IMR-90 (cell line): ENCODE measurements at regions not wholly inside any gene's neighbourhood (a gene's known extent, or its start where the extent isn't known, plus 50 kb on each side); places are given as distances from the start of the nearest gene placed in this dataset.

Experiments
- ATAC-seq: fragments of 200-7000 bp; cut with Tn5 transposase; 2 replicates; pipeline ENCODE4 v1.9.1; 2020; ENCODE audit warnings: low read depth, mild to moderate bottlenecking, moderate library complexity
- BruUV-seq: library from RNA; stranded (reverse); fragments of 400-500 nt; replicated peaks from 2 replicates; lab custom pipeline; 2021; lab: Mats Ljungman, UMichigan
- CTCF ChIA-PET: fragments of 300-600 bp; formaldehyde crosslinking; extraction: SDS; loops from one replicate; lab custom pipeline; 2021; ENCODE audit warnings: antibody characterized with exemption; lab: Yijun Ruan, JAX
- POLR2A ChIA-PET: fragments of 300-600 bp; sonication (Branson Sonifier 250); formaldehyde crosslinking; loops from one replicate; lab custom pipeline; 2022; ENCODE audit warnings: antibody characterized with exemption; ENCODE audit not compliant: unreplicated experiment; lab: Charles Lee
- DNase-seq: peaks from one replicate; pipeline ENCODE4 v3.0.0; 2013
- H2AFZ ChIP-seq: replicated peaks from 2 replicates; pipeline ENCODE3; 2013; ENCODE audit warnings: low read length, mild to moderate bottlenecking; ENCODE audit not compliant: poor library complexity
- H2AK5ac ChIP-seq: 2 replicates; pipeline ENCODE4 v1.6.1; 2013; ENCODE audit warnings: low read depth, low read length, inconsistent platforms
- H2AK9ac ChIP-seq: replicated peaks from 2 replicates; pipeline ENCODE3; 2013; ENCODE audit warnings: mild to moderate bottlenecking, low read depth, low read length, moderate library complexity; ENCODE audit not compliant: poor library complexity
- H2BK120ac ChIP-seq: 2 replicates; pipeline ENCODE4 v1.6.1; 2013; ENCODE audit warnings: low read depth, low read length, inconsistent platforms
- H2BK15ac ChIP-seq: 3 replicates; pipeline ENCODE4 v1.6.1; 2013; ENCODE audit warnings: low read depth, low read length, inconsistent platforms
- H2BK20ac ChIP-seq: 2 replicates; pipeline ENCODE4 v1.6.1; 2013; ENCODE audit warnings: low read depth, mild to moderate bottlenecking, inconsistent platforms, low read length, moderate library complexity
- H2BK5ac ChIP-seq: 2 replicates; pipeline ENCODE4 v1.6.1; 2013; ENCODE audit warnings: mild to moderate bottlenecking, low read depth, low read length, inconsistent platforms; ENCODE audit not compliant: poor library complexity, severe bottlenecking
- H3K14ac ChIP-seq: replicated peaks from 2 replicates; pipeline ENCODE4 v1.6.1; 2013; ENCODE audit warnings: low read depth, low read length, inconsistent platforms
- H3K18ac ChIP-seq: 2 replicates; pipeline ENCODE4 v1.6.1; 2013; ENCODE audit warnings: low read depth, low read length, control low read depth
- H3K23ac ChIP-seq: 2 replicates; pipeline ENCODE4 v1.6.1; 2013; ENCODE audit warnings: low read depth, low read length, inconsistent platforms
- H3K27ac ChIP-seq: 2 replicates; pipeline ENCODE4 v1.5.1; 2013; ENCODE audit warnings: mild to moderate bottlenecking, control low read depth, low read length; ENCODE audit not compliant: insufficient read depth
- H3K27me3 ChIP-seq: 2 replicates; pipeline ENCODE4 v1.6.1; 2013; ENCODE audit warnings: low read length; ENCODE audit not compliant: control insufficient read depth, insufficient read depth
- H3K36me3 ChIP-seq: 2 replicates; pipeline ENCODE4 v1.6.1; 2013; ENCODE audit warnings: low read length, mixed read lengths; ENCODE audit not compliant: control insufficient read depth, insufficient read depth
- H3K4ac ChIP-seq: 2 replicates; pipeline ENCODE4 v1.6.1; 2013; ENCODE audit warnings: low read depth, low read length, inconsistent platforms
- H3K4me1 ChIP-seq: 2 replicates; pipeline ENCODE4 v1.6.1; 2013; ENCODE audit warnings: low read length, mixed read lengths; ENCODE audit not compliant: control insufficient read depth, insufficient read depth
- H3K4me2 ChIP-seq: 2 replicates; pipeline ENCODE4 v1.6.1; 2013; ENCODE audit warnings: low read depth, mild to moderate bottlenecking, control low read depth, low read length, moderate library complexity
- H3K4me3 ChIP-seq: 2 replicates; pipeline ENCODE4 v1.5.1; 2013; ENCODE audit warnings: low read depth, mild to moderate bottlenecking, control low read depth, low read length, moderate library complexity; ENCODE audit not compliant: insufficient read depth
- H3K56ac ChIP-seq: 2 replicates; pipeline ENCODE4 v1.6.1; 2013; ENCODE audit warnings: low read length, inconsistent platforms; ENCODE audit not compliant: insufficient read depth; ENCODE audit errors: extremely low read depth
- H3K79me1 ChIP-seq, 2 experiments: 2 replicates each; pipeline ENCODE4 v1.6.1; 2013; ENCODE audit warnings: low read length in 2 of 2, inconsistent platforms in 1 of 2, low read depth in 1 of 2
- H3K9ac ChIP-seq: 2 replicates; pipeline ENCODE4 v1.6.1; 2013; ENCODE audit warnings: low read depth, low read length, control low read depth
- H3K9me1 ChIP-seq: 2 replicates; pipeline ENCODE4 v1.6.1; 2013; ENCODE audit warnings: low read length, inconsistent platforms; ENCODE audit not compliant: insufficient read depth
- H3K9me3 ChIP-seq: 2 replicates; pipeline ENCODE4 v1.6.1; 2013; ENCODE audit warnings: low read length; ENCODE audit not compliant: control insufficient read depth, insufficient read depth
- H4K20me1 ChIP-seq: 2 replicates; pipeline ENCODE4 v1.6.1; 2013; ENCODE audit warnings: low read length, inconsistent platforms; ENCODE audit not compliant: insufficient read depth
- H4K5ac ChIP-seq: 2 replicates; pipeline ENCODE4 v1.6.1; 2013; ENCODE audit warnings: mild to moderate bottlenecking, low read depth, low read length, control low read depth
- H4K8ac ChIP-seq, 2 experiments: 2 replicates each; pipeline ENCODE4 v1.6.1; 2013; ENCODE audit warnings: low read depth in 2 of 2, low read length in 2 of 2, control low read depth in 1 of 2, inconsistent platforms in 1 of 2
- H4K91ac ChIP-seq: 2 replicates; pipeline ENCODE4 v1.6.1; 2013; ENCODE audit warnings: low read depth, low read length, inconsistent platforms; ENCODE audit not compliant: insufficient read depth
- BHLHE40 ChIP-seq: fragments of 150-350 bp; IDR thresholded peaks from 2 replicates; pipeline ENCODE4 v1.6.1; 2016; ENCODE audit warnings: mild to moderate bottlenecking, low read depth, low read length
- CEBPB ChIP-seq: IDR thresholded peaks from 2 replicates; pipeline ENCODE4 v1.6.1; 2012; ENCODE audit warnings: low read depth, low read length, improper control_type of control experiment
- ELK1 ChIP-seq: fragments of 150-350 bp; IDR thresholded peaks from 2 replicates; pipeline ENCODE4 v1.6.1; 2016; ENCODE audit warnings: low read depth, mild to moderate bottlenecking, low read length, moderate library complexity, borderline replicate concordance
- FOS ChIP-seq: fragments of 150-350 bp; IDR thresholded peaks from 2 replicates; pipeline ENCODE4 v1.6.1; 2016; ENCODE audit warnings: low read depth, low read length
- MAFK ChIP-seq: IDR thresholded peaks from 2 replicates; pipeline ENCODE4 v1.6.1; 2012; ENCODE audit warnings: low read depth, low read length, improper control_type of control experiment
- MAZ ChIP-seq: IDR thresholded peaks from 2 replicates; pipeline ENCODE4 v1.6.1; 2012; ENCODE audit warnings: low read depth, mild to moderate bottlenecking, low read length, improper control_type of control experiment, moderate library complexity, borderline replicate concordance
- MXI1 ChIP-seq: IDR thresholded peaks from 2 replicates; pipeline ENCODE4 v1.6.1; 2012; ENCODE audit warnings: low read depth, mild to moderate bottlenecking, low read length, moderate library complexity, borderline replicate concordance
- POLR2A ChIP-seq: IDR thresholded peaks from 2 replicates; pipeline ENCODE4 v1.6.1; 2012; ENCODE audit warnings: mild to moderate bottlenecking, low read depth, low read length
- RFX5 ChIP-seq: IDR thresholded peaks from 2 replicates; pipeline ENCODE4 v1.8.0; 2012; ENCODE audit warnings: low read depth, mild to moderate bottlenecking, low read length, moderate library complexity
- WGBS, 2 experiments: methylation state at CpG; one replicate each; pipeline versions ENCODE4 v1.1.5 to v1.1.7; 2013; ENCODE audit warnings: missing lambda C conversion rate in 2 of 2; ENCODE audit not compliant: insufficient read length in 1 of 2; ENCODE audit errors: extremely low coverage in 2 of 2; 5-methylcytosine and 5-hydroxymethylcytosine counted together
- dilution Hi-C: fragments of 300-500 bp; cut with HindIII; formaldehyde crosslinking; loops from one replicate; pipeline ENCODE4 v1.14.3; 2018; ENCODE audit warnings: low sequenced_read_pairs; ENCODE audit not compliant: unreplicated experiment
- in situ Hi-C: fragments of 300-500 bp; cut with MboI; formaldehyde crosslinking; loops from 3 replicates; pipeline ENCODE4 v1.14.3; 2019; ENCODE audit warnings: low sequenced_read_pairs, inconsistent platforms, mixed read lengths
- intact Hi-C: fragments of 100-400 bp; cut with micrococcal nuclease; formaldehyde crosslinking; loops from 2 replicates; pipeline ENCODE4 v1.10.0; 2022
- TF ChIP-seq, protein P1 (sequence below): fragments of 150-350 bp; IDR thresholded peaks from 2 replicates; pipeline ENCODE4 v1.6.1; 2017; ENCODE audit warnings: mild to moderate bottlenecking, antibody characterized with exemption, low read length, low read depth
- TF ChIP-seq, protein P2 (sequence below): conservative IDR thresholded peaks from 2 replicates; pipeline ENCODE4 v1.5.1; 2012; ENCODE audit warnings: mild to moderate bottlenecking, low read depth, low read length, improper control_type of control experiment

- no peak for ATAC-seq
- Histone ChIP-seq H2AFZ (no peak overlapping the region), H2AK9ac (no peak overlapping the region), H2BK5ac (no peak overlapping the region), H3K4me1 (no peaks in the 10 kb centered on the region), H4K20me1 (no peaks in the 10 kb centered on the region; the same call in 1 of the 2 replicates), H3K56ac (no peak overlapping the region), H2BK120ac (no peak overlapping the region), H3K4me3 (no peak overlapping the region), H3K14ac (no peak overlapping the region), H3K23ac (no peak overlapping the region), H3K79me1 (no peaks in the 10 kb centered on the region), H4K5ac (no peak overlapping the region), H3K18ac (no peak overlapping the region), H2BK15ac (no peak overlapping the region), H3K4me2 (no peak overlapping the region), H3K4ac (no peak overlapping the region), H2AK5ac (no peak overlapping the region), H3K9ac (no peak overlapping the region), H3K9me1 (peaks cover 2% of the 10 kb centered on the region; the same call in 1 of the 2 replicates), H2BK20ac (no peak overlapping the region), H3K27me3 (peaks cover 2% of the 10 kb centered on the region; the same call in 1 of the 2 replicates), H3K27ac (no peak overlapping the region), H4K91ac (no peak overlapping the region), H3K36me3 (no peaks in the 10 kb centered on the region), H4K8ac (no peak overlapping the region), H3K9me3 (no peaks in the 10 kb centered on the region)
- intact Hi-C loops (no loop called here), in situ Hi-C loops (no loop called here), dilution Hi-C loops (no loop called here)
- WGBS, 2 experiments = 81% methylated on average over 5 of the region's 11 CpGs; no CpG with 5 or more reads in 1 of the 2 experiments
- POLR2A ChIA-PET = no interaction called here
- no peak for DNase-seq
- no peak for TF ChIP-seq ELK1
- no peak for TF ChIP-seq POLR2A
- no peak for TF ChIP-seq BHLHE40
- TF ChIP-seq MXI1 = no peak
- TF ChIP-seq RFX5 = no peak
- TF ChIP-seq, protein P1, sequence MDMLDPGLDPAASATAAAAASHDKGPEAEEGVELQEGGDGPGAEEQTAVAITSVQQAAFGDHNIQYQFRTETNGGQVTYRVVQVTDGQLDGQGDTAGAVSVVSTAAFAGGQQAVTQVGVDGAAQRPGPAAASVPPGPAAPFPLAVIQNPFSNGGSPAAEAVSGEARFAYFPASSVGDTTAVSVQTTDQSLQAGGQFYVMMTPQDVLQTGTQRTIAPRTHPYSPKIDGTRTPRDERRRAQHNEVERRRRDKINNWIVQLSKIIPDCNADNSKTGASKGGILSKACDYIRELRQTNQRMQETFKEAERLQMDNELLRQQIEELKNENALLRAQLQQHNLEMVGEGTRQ = no peak
- TF ChIP-seq MAFK = no peak
- TF ChIP-seq, protein P2, sequence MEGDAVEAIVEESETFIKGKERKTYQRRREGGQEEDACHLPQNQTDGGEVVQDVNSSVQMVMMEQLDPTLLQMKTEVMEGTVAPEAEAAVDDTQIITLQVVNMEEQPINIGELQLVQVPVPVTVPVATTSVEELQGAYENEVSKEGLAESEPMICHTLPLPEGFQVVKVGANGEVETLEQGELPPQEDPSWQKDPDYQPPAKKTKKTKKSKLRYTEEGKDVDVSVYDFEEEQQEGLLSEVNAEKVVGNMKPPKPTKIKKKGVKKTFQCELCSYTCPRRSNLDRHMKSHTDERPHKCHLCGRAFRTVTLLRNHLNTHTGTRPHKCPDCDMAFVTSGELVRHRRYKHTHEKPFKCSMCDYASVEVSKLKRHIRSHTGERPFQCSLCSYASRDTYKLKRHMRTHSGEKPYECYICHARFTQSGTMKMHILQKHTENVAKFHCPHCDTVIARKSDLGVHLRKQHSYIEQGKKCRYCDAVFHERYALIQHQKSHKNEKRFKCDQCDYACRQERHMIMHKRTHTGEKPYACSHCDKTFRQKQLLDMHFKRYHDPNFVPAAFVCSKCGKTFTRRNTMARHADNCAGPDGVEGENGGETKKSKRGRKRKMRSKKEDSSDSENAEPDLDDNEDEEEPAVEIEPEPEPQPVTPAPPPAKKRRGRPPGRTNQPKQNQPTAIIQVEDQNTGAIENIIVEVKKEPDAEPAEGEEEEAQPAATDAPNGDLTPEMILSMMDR = no peak
- no peak for TF ChIP-seq FOS
- no peak for TF ChIP-seq MAZ
- TF ChIP-seq CEBPB = no peak
- no TSS peak for BruUV-seq
- CTCF ChIA-PET = no interaction called here
Measured at GRCh38 chr11:70716216-70716615, 317.9 kb downstream of the CTTN start.
